Right lobe of liver (tissue), 4 donors: ENCODE measurements at regions not wholly inside any gene's neighbourhood (a gene's known extent, or its start where the extent isn't known, plus 50 kb on each side); places are given as distances from the start of the nearest gene placed in this dataset.

Source experiments
- CTCF ChIP-seq, 4 donors: fragments of 200-600 bp in 3 of 4; fragments of 450-650 bp in 1 of 4; IDR thresholded peaks; one replicate each; pipeline versions ENCODE4 v1.5.1 to v1.8.0; 2016 to 2022; ENCODE audit warnings: antibody characterized with exemption in 4 of 4, mild to moderate bottlenecking in 2 of 4
- POLR2A ChIP-seq: fragments of 450-650 bp; IDR thresholded peaks from one replicate; pipeline ENCODE4 v1.6.1; 2017; ENCODE audit warnings: antibody characterized with exemption, mild to moderate bottlenecking
- donor health status: DM: no; HTN: no; CAD: no.
- donor health status: DM: no; HTN: no; CAD: no.
- donor health status: DM: no; HTN: yes; CAD: no.

GRCh38 chr10:29791773-29792172 lies 157.0 kb upstream of the SVIL start:
- TF ChIP-seq POLR2A (no peak), CTCF (IDR thresholded peaks at IDR 0.05) (no peak)
